MG63 (cell line): ENCODE measurements at regions not wholly inside any gene's neighbourhood (a gene's known extent, or its start where the extent isn't known, plus 50 kb on each side); places are given as distances from the start of the nearest gene placed in this dataset.

Experiments used
- DNase-seq: peaks from one replicate; pipeline ENCODE4 v3.0.0-alpha.2; 2020
- H3K27me3 ChIP-seq: fragments of 250-450 bp; sonication (Bioruptor Pico); 2 replicates; pipeline ENCODE4 v1.5.1; 2020; ENCODE audit warnings: mild to moderate bottlenecking, moderate library complexity
- H3K36me3 ChIP-seq: fragments of 250-450 bp; sonication (Bioruptor Pico); 2 replicates; pipeline ENCODE4 v1.5.1; 2020; ENCODE audit warnings: mild to moderate bottlenecking, moderate library complexity
- H3K4me3 ChIP-seq: fragments of 250-450 bp; sonication (Bioruptor Pico); 2 replicates; pipeline ENCODE4 v1.5.1; 2020; ENCODE audit warnings: mild to moderate bottlenecking, moderate library complexity
- H3K9me3 ChIP-seq: fragments of 250-450 bp; sonication (Bioruptor Pico); 2 replicates; pipeline ENCODE4 v1.5.1; 2020; ENCODE audit warnings: mild to moderate bottlenecking, moderate library complexity

GRCh38 chr2:8030573-8031303 lies 651.1 kb upstream of the ID2 start:
- no peak for DNase-seq
- H3K4me3 ChIP-seq, result no peak overlapping the region
- H3K9me3 ChIP-seq, result no peaks in the 10 kb centered on the region
- no peaks in the 10 kb centered on the region for H3K27me3 ChIP-seq
- no peaks in the 10 kb centered on the region for H3K36me3 ChIP-seq

- Histone ChIP-seq H3K27me3 (no peaks in the 10 kb centered on the region), H3K36me3 (no peaks in the 10 kb centered on the region), H3K4me3 (no peak overlapping the region), H3K9me3 (no peaks in the 10 kb centered on the region)
- no peak for DNase-seq
Measured at GRCh38 chr2:8031370-8031769, 650.5 kb upstream of the ID2 start.

- H3K36me3 ChIP-seq, result no peaks in the 10 kb centered on the region
- no peak for DNase-seq
- no peaks in the 10 kb centered on the region for H3K27me3 ChIP-seq
- H3K4me3 ChIP-seq, result no peak overlapping the region
- H3K9me3 ChIP-seq, result no peaks in the 10 kb centered on the region
Measured at GRCh38 chr2:8033546-8034096, 648.2 kb upstream of the ID2 start.

- H3K36me3 ChIP-seq, result no peaks in the 10 kb centered on the region
- DNase-seq, result no peak
- H3K9me3 ChIP-seq, result no peaks in the 10 kb centered on the region; the same call in 1 of the 2 replicates
- H3K4me3 ChIP-seq, result no peak overlapping the region
- no peaks in the 10 kb centered on the region for H3K27me3 ChIP-seq
Measured at GRCh38 chr2:8036366-8036765, 645.5 kb upstream of the ID2 start.

- Histone ChIP-seq H3K27me3 (no peaks in the 10 kb centered on the region), H3K9me3 (peaks cover 9% of the 10 kb centered on the region; the same call in 1 of the 2 replicates), H3K4me3 (no peak overlapping the region), H3K36me3 (no peaks in the 10 kb centered on the region)
- DNase-seq, result no peak
Measured at GRCh38 chr2:8039732-8040131, 642.1 kb upstream of the ID2 start.

GRCh38 chr2:8043295-8043694 lies 638.6 kb upstream of the ID2 start:
- Histone ChIP-seq H3K27me3 (no peaks in the 10 kb centered on the region), H3K9me3 (peaks cover 9% of the 10 kb centered on the region; the same call in 1 of the 2 replicates), H3K4me3 (no peak overlapping the region), H3K36me3 (no peaks in the 10 kb centered on the region)
- DNase-seq, result no peak

GRCh38 chr2:8044046-8044594 lies 637.7 kb upstream of the ID2 start:
- peaks cover 9% of the 10 kb centered on the region; the same call in 1 of the 2 replicates for H3K9me3 ChIP-seq
- H3K4me3 ChIP-seq, result no peak overlapping the region
- H3K36me3 ChIP-seq, result no peaks in the 10 kb centered on the region
- H3K27me3 ChIP-seq, result no peaks in the 10 kb centered on the region
- DNase-seq, result no peak

- no peaks in the 10 kb centered on the region for H3K36me3 ChIP-seq
- peaks cover 9% of the 10 kb centered on the region; the same call in 1 of the 2 replicates for H3K9me3 ChIP-seq
- H3K27me3 ChIP-seq, result no peaks in the 10 kb centered on the region
- no peak overlapping the region for H3K4me3 ChIP-seq
- no peak for DNase-seq
Measured at GRCh38 chr2:8045081-8045614, 636.7 kb upstream of the ID2 start.

GRCh38 chr2:8046849-8047248 lies 635.0 kb upstream of the ID2 start:
- Histone ChIP-seq H3K36me3 (no peaks in the 10 kb centered on the region), H3K27me3 (no peaks in the 10 kb centered on the region), H3K9me3 (peaks cover 6% of the 10 kb centered on the region; the same call in 1 of the 2 replicates), H3K4me3 (no peak overlapping the region)
- DNase-seq, result no peak

- H3K9me3 ChIP-seq, result no peaks in the 10 kb centered on the region
- no peak for DNase-seq
- no peaks in the 10 kb centered on the region for H3K36me3 ChIP-seq
- no peak overlapping the region for H3K4me3 ChIP-seq
- H3K27me3 ChIP-seq, result no peaks in the 10 kb centered on the region
Measured at GRCh38 chr2:8049176-8049575, 632.7 kb upstream of the ID2 start.

- H3K4me3 ChIP-seq, result no peak overlapping the region
- no peaks in the 10 kb centered on the region for H3K9me3 ChIP-seq
- DNase-seq, result no peak
- H3K27me3 ChIP-seq, result no peaks in the 10 kb centered on the region
- no peaks in the 10 kb centered on the region for H3K36me3 ChIP-seq
Measured at GRCh38 chr2:8049851-8050571, 631.8 kb upstream of the ID2 start.

- H3K27me3 ChIP-seq, result no peaks in the 10 kb centered on the region
- H3K4me3 ChIP-seq, result no peak overlapping the region
- H3K36me3 ChIP-seq, result no peaks in the 10 kb centered on the region
- no peak for DNase-seq
- no peaks in the 10 kb centered on the region for H3K9me3 ChIP-seq
Measured at GRCh38 chr2:8053216-8053615, 628.6 kb upstream of the ID2 start.

GRCh38 chr2:8054070-8054469 lies 627.8 kb upstream of the ID2 start:
- no peaks in the 10 kb centered on the region for H3K27me3 ChIP-seq
- DNase-seq, result no peak
- H3K36me3 ChIP-seq, result no peaks in the 10 kb centered on the region
- no peak overlapping the region for H3K4me3 ChIP-seq
- H3K9me3 ChIP-seq, result no peaks in the 10 kb centered on the region

- no peaks in the 10 kb centered on the region for H3K27me3 ChIP-seq
- H3K36me3 ChIP-seq, result no peaks in the 10 kb centered on the region
- no peak for DNase-seq
- H3K9me3 ChIP-seq, result no peaks in the 10 kb centered on the region
- H3K4me3 ChIP-seq, result no peak overlapping the region
Measured at GRCh38 chr2:8058652-8059051, 623.2 kb upstream of the ID2 start.

- DNase-seq, result no peak
- H3K36me3 ChIP-seq, result no peaks in the 10 kb centered on the region
- H3K4me3 ChIP-seq, result no peak overlapping the region
- no peaks in the 10 kb centered on the region for H3K9me3 ChIP-seq
- H3K27me3 ChIP-seq, result no peaks in the 10 kb centered on the region
Measured at GRCh38 chr2:8059255-8059654, 622.6 kb upstream of the ID2 start.

- no peaks in the 10 kb centered on the region for H3K36me3 ChIP-seq
- H3K9me3 ChIP-seq, result no peaks in the 10 kb centered on the region
- no peak for DNase-seq
- H3K4me3 ChIP-seq, result no peak overlapping the region
- H3K27me3 ChIP-seq, result no peaks in the 10 kb centered on the region
Measured at GRCh38 chr2:8059794-8060193, 622.1 kb upstream of the ID2 start.

GRCh38 chr2:8061219-8061618 lies 620.6 kb upstream of the ID2 start:
- DNase-seq, result no peak
- Histone ChIP-seq H3K36me3 (no peaks in the 10 kb centered on the region), H3K27me3 (no peaks in the 10 kb centered on the region), H3K9me3 (no peaks in the 10 kb centered on the region), H3K4me3 (no peak overlapping the region)
